SIG-M5 (cell line): ENCODE measurements at regions not wholly inside any gene's neighbourhood (a gene's known extent, or its start where the extent isn't known, plus 50 kb on each side); places are given as distances from the start of the nearest gene placed in this dataset.

Experiments used
- DNase-seq: peaks from one replicate; lab custom pipeline; 2025; lab: John Stamatoyannopoulos, UW

DNA sequence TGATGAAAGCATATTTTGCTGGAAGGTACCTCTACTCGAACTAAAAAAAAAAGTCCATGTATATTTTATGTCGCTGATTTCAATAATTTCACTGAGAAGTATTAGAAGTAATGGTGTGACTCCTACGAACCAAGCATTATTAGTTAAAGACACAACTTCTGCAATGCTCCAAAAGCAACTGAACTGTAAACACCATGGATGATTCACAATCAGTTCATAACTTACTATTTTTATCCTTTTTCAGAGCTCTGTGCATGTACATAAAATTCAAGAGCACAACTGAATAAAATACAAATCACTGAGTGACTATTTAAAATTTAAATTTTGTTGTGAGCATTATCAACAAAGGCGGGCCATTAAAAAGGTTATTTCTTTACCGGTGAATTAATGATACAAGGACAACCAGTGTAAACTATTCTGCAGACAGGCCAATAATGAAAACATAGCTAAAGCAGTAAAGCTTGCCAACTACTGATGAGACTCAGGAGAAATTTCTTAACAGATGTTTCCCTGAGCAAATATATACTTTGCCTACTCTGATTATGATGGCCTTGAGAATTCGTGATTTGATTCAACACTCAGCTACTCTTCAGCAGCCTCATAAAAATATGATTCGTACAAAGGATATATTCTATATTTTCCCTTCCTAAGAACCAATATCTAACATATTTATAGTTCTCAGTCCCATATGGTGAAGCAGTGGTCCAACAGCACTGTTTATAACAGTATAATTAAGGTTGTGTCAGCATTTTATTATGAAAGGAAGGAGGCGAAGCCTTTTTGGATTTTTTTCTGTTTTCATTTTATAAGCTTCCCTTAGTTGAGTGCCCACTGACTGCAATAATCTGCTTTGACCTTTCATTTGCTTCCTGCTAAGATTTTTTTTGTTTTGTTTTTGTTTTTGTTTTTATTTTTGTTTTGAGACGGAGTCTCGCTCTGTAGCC is 62.8 kb upstream of the NEIL3 start:
- DNase-seq = no peak

DNA sequence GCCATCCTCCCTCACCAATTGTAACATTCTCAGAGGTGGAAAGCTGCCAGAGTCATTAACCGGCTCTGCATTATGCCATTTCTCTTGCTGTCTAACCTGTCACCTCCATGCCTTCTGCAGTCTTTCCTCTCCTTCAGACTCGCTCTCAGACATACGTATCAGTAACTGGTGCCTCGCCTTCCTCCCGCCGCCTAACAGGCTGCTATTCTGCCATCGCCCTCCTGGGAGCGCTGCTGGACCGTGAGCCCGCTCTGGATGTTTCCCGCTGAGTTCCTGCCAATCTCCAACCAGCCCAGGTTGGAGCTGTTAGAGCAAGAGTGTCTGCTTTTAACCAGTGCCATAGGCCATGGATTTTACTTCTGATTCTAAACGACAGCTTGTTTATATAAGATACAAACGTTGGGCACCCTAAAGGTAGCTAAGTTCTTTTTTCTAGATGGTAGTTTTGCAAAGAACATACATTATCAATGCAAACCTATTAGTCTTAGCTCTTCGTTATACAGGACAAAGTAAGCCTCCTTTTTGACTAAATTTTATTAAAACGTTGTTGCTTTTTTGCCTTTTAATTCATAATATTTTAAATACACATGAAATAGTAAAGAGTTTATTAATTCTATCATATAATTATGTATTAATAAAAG is 59.5 kb upstream of the NEIL3 start:
- peak; percentile 11 for DNase-seq

DNA sequence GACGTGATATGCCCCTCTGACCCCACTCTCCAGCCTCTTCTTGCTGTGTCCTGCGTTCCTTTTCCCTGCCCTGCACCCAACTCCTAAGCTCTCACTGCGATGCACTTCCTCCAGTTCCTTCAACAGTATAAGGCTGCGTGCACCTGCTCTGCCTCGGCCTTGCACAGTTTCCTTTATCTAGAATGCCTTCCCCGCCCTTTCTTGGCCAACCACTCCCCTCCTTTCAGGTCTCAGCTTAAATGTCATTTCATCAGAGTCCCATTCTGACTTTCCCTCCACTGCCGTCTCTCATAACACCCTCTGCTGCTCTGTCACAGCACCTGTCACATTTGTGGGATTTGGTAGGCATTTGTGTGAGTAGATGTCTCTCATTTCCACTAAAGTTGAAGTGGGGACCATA is 58.4 kb upstream of the NEIL3 start:
- no peak for DNase-seq

DNA sequence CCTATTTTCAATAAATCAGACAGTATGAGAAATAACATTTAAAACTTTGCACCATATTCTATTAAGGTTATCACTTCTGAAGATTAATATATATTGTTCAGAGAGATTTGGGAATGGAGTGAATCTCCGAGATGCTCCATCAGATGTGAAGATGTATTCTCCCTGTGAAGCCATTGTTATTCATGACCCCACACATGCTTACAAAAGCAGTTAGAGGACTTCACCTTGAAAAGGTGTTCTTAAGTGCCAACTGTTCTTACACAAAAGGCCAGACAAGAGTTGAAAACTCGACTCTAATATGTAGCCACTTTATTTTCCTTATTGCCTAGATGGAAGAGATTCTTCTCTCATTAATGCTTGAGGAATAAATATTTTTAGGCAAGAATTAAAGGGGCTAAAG is 54.3 kb upstream of the NEIL3 start:
- no peak for DNase-seq

DNA sequence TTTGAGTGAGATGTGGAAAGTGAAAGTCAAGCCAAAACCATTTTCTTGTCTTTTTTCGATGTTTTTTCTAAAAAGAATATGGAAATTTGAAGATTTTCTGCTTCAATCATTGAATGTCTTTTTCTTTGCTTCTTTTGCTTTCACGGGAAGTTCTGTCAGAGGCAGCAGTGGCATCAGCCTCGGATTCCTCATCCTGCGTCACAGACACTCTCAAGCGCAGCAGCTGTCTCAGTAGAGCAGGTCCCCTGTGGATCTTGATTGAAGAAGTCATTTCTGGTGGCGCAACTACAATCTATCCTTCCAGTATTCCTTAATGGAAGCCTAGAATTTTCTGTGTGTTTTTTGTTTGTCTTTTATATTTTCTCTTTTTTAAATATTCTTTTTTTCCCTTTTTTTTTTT is 52.7 kb upstream of the NEIL3 start:
- no peak for DNase-seq

DNA sequence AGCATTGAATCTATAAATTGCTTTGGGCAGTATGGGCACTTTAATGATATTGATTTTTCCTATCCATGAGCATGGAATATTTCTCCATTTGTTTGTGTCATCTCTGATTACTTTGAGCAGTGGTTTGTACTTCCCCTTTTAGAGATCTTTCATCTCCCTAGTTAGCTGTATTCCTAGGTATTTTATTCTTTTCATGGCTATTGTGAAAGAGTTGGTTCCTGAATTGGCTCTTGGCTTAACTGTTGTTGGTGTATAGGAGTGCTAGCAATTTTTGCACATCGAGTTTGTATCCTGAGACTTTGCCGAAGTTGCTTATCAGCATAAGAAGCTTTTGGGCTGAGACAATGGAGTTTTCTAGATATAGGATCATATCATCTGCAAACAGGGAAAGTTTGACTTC is 50.2 kb upstream of the NEIL3 start:
- DNase-seq = peak; percentile 49
